ENCODE measurements at regions not wholly inside any gene's neighbourhood (a gene's known extent, or its start where the extent isn't known, plus 50 kb on each side); places are given as distances from the start of the nearest gene placed in this dataset.

DNA sequence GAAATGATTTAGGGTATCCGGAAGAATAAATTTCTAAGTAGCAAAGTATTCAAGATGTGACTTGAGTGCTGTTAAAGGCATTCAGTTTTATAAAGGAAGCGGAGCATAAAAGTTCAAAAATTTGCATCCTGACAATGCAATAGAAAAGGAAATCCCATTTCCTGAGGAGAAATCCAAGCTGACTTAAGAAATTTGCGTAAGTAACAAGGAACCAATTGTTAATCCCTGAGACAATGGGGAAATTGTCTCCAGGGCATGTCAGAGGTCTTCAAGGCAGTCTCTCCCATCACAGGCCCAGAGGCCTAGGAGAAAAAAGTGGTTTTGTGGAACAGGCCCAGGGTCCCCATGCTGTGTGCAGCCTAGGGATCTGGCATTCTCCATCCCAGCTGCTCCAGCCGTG is 416.0 kb downstream of the PRDM2 start:
- Mint-ChIP-seq H3K27me3 (ENCODE audit: low read depth) (peaks cover 57% of the 10 kb centered on the region), H3K9me3 (peaks cover 11% of the 10 kb centered on the region), H3K4me1 (no peaks in the 10 kb centered on the region), H3K36me3 (no peaks in the 10 kb centered on the region), H3K4me3 (no peak overlapping the region), H3K27ac (no peak overlapping the region)
- no peak for TF ChIP-seq CTCF (IDR thresholded peaks at IDR 0.05; ENCODE audit: unreplicated experiment)
- no peak for DNase-seq (ENCODE audit: low spot score in 2 of 2, unreplicated experiment in 2 of 2)

- no peak for TF ChIP-seq CTCF (IDR thresholded peaks at IDR 0.05; ENCODE audit: unreplicated experiment)
- no peaks in the 10 kb centered on the region for H3K4me1 Mint-ChIP-seq
- no peaks in the 10 kb centered on the region for H3K36me3 Mint-ChIP-seq
- peaks cover 62% of the 10 kb centered on the region for H3K27me3 Mint-ChIP-seq (ENCODE audit: low read depth)
- no peak overlapping the region for H3K27ac Mint-ChIP-seq
- peaks cover 11% of the 10 kb centered on the region for H3K9me3 Mint-ChIP-seq
- DNase-seq (ENCODE audit: low spot score in 2 of 2, unreplicated experiment in 2 of 2): no peak
- no peak overlapping the region for H3K4me3 Mint-ChIP-seq
Observed at GRCh38 chr1:14117700-14118099, 417.7 kb downstream of the PRDM2 start.

GRCh38 chr1:14118691-14119485 is 418.9 kb downstream of the PRDM2 start:
- no peak overlapping the region for H3K4me3 Mint-ChIP-seq
- peaks cover 11% of the 10 kb centered on the region for H3K9me3 Mint-ChIP-seq

DNA sequence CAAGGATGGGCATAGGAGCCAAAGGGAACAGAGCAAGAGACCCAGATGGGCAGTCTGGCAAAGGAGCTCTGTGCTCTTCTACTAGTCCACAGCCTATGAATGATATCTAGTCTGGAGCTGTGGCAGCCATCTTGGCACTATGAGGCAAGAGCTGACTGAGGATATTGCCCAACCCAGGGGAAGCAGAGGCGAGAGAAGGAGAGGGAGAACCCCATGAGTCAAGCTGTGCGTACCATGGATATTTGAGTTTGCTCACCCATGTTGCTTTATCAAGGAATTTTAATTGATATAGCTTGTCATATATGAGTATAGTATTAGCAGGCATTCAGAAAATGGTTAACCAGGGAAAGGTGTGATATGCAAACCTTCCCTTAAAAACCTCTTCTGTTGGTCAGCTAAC is 420.9 kb downstream of the PRDM2 start:
- H3K27ac Mint-ChIP-seq: no peak overlapping the region
- H3K9me3 Mint-ChIP-seq: peaks cover 11% of the 10 kb centered on the region
- TF ChIP-seq CTCF (IDR thresholded peaks at IDR 0.05; ENCODE audit: unreplicated experiment): no peak
- H3K4me3 Mint-ChIP-seq: no peak overlapping the region
- H3K4me1 Mint-ChIP-seq: no peaks in the 10 kb centered on the region
- peaks cover 70% of the 10 kb centered on the region for H3K27me3 Mint-ChIP-seq (ENCODE audit: low read depth)
- H3K36me3 Mint-ChIP-seq: no peaks in the 10 kb centered on the region
- DNase-seq (ENCODE audit: low spot score in 2 of 2, unreplicated experiment in 2 of 2): no peak

More at GRCh38 chr1:14118691-14119485, 418.9 kb downstream of the PRDM2 start:
- Mint-ChIP-seq H3K4me1 (no peaks in the 10 kb centered on the region), H3K36me3 (no peaks in the 10 kb centered on the region), H3K27me3 (ENCODE audit: low read depth) (peaks cover 63% of the 10 kb centered on the region), H3K27ac (no peak overlapping the region)
- TF ChIP-seq CTCF (IDR thresholded peaks at IDR 0.05; ENCODE audit: unreplicated experiment): no peak
- no peak for DNase-seq (ENCODE audit: low spot score in 2 of 2, unreplicated experiment in 2 of 2)

DNA sequence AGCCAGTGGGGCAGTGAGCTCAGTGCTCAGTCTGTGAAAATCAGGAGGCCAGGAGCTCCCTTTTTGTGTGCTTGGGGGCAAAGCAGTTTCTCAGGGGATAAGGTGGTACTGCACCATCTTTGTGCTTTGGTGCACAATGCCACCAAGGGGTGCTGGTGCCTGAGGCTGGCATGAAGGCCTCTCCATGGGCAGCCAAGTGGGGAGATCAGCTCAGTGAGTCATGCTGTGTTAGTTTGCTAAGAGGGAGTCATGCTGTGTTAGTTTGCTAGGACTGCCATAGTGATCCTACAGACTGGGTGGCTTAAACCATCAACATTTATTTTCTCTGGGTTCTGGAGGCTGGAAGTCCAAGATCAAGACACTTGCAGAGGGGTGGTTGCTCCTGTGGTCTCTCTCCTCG is 428.1 kb downstream of the PRDM2 start:
- peaks cover 75% of the 10 kb centered on the region for H3K27me3 Mint-ChIP-seq (ENCODE audit: low read depth)
- no peak overlapping the region for H3K27ac Mint-ChIP-seq
- no peak overlapping the region for H3K4me3 Mint-ChIP-seq
- no peaks in the 10 kb centered on the region for H3K4me1 Mint-ChIP-seq
- no peak for DNase-seq (ENCODE audit: low spot score in 2 of 2, unreplicated experiment in 2 of 2)
- no peaks in the 10 kb centered on the region for H3K36me3 Mint-ChIP-seq
- TF ChIP-seq CTCF (IDR thresholded peaks at IDR 0.05; ENCODE audit: unreplicated experiment): no peak
- H3K9me3 Mint-ChIP-seq: no peaks in the 10 kb centered on the region

Data from mesothelial cell of epicardium (in vitro differentiated cells).